GM18508 (cell line): ENCODE measurements at regions not wholly inside any gene's neighbourhood (a gene's known extent, or its start where the extent isn't known, plus 50 kb on each side); places are given as distances from the start of the nearest gene placed in this dataset.
"Not testable (repeated sequence)": the region's sequence is repeated elsewhere in the genome, so short reads cannot be mapped to it uniquely, and the experiment has no call there.

Source experiments
- ATAC-seq: cut with Tn5 transposase; IDR thresholded peaks from one replicate; pipeline ENCODE4 v1.9.1; 2021; ENCODE audit warnings: moderate number of reproducible peaks; ENCODE audit not compliant: insufficient read depth, unreplicated experiment

DNA sequence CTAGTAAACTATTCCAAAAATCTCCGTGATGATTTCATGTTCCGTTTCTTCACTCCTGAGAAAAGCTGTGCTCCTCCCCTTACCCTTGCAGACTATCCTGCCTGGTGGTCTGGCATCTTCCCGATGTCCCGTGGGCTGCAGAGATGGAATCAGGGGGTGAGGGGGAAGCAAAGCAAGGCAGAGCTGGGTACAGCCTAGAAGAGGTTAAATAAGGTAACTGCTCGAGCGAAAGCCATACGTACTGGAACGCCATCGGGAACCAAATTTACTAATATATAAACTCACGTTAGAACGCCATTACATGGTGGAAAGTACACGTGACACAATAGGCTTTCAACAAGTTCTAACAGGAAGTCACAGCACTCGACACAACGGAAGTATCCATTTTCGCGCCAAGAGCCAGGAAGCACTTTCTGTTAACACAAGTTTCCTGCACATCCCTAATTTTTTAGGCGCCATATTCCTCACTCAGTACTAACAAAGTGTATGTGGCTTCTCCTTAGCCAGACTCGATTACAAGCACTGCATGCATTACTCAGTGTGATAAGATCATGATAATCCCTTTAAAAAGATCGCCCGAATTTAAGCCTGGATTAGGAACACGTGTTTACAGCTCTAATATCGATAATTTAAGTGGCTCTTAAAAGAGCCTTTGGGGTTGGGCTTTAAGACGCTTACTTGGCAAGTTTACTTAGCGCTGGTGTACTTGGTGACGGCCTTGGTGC, 101.6 kb upstream of the PRSS16 start:
- no peak for ATAC-seq

DNA sequence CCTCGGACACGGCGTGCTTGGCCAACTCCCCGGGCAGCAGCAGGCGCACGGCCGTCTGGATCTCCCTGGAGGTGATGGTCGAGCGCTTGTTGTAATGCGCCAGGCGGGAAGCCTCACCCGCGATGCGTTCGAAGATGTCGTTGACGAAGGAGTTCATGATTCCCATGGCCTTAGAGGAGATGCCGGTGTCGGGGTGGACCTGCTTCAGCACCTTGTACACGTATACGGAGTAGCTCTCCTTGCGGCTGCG, 101.1 kb upstream of the PRSS16 start:
- not testable (repeated sequence) for ATAC-seq

DNA sequence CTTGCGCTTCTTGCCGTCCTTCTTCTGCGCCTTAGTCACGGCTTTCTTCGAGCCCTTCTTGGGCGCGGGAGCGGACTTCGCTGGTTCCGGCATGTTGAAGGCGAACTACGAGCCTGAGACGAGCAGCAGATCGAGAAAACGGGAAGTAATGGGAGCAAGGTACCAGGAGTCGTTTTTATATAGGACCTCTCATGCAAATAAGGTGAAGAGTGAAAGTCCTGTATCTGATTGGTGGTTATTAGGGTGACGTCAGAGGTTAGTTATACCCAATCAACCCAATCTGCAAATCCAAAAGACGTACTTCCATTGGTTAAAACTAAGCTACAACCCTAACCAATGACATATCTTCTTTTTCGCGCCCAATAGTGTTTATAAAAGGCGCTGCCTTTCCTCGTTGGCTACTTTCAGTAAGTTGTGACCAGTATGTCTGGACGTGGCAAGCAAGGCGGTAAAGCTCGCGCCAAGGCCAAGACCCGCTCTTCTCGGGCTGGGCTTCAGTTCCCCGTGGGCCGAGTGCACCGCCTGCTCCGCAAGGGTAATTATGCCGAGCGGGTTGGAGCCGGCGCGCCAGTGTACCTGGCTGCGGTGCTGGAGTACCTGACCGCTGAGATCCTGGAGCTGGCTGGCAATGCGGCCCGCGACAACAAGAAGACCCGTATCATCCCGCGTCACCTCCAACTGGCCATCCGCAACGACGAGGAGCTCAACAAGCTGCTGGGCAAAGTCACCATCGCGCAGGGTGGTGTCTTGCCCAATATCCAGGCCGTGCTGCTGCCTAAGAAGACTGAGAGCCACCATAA, 100.6 kb upstream of the PRSS16 start:
- ATAC-seq, result peak; percentile 75

DNA sequence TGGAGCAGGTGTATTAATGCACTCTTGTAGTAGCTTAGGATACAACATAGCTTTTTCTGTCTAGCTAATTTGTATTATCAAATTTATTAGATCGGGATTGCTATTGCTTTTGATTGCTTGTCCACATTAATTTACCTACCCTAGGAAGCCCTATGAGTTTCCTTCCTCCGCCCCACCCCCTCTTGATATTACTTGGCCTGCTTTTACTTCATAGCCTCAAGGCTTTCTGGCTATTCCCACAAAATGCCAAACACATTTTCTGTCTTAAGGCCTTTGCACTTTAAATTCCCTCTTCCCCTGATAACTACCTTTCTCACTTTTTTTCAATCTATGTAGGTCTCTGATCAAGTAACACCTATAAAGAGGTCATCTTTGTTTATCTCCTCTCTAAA, 99.1 kb upstream of the PRSS16 start:
- ATAC-seq, result no peak

- no peak for ATAC-seq
Measured at GRCh38 chr6:27149150-27149549, 98.4 kb upstream of the PRSS16 start.

GRCh38 chr6:27154696-27155095, 92.8 kb upstream of the PRSS16 start:
- no peak for ATAC-seq

GRCh38 chr6:27156874-27157458, 90.5 kb upstream of the PRSS16 start:
- ATAC-seq, result no peak

DNA sequence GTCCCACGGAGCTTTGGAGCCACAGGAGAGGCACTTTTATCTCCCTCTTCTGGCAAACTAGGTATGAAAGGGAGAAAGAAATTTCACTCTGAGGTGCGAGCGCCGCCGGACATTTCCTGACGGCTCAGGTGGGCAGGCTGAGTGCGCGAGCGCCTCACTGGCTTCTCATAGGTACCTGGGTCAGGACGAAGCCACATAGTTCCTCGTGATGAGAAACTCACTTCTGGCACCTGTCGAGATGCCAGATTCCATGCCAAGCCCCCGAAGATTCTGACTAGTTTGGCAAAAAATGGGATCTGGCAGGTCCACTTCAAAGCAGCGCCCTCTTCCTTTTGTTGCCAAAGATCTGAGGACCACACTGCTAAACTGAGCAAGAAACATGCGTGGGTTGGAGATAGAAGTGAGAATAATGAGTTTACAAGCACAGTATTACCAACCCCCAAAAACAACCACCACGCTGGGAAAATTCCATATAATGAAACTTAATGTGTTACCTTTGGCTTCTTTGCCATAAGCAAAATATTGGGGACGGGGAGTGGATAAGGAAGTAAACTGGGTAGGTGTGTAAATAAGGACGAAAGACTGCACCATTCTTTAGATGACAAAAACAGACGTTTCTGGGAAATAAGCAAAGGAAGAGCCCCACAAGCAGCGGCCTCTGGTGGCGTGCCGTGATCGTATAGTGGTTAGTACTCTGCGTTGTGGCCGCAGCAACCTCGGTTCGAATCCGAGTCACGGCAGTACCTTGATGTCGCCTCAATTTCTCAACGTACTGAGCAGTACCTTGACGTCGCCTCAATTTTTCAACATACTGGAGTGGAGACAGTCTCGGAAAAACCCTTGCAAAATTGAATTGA, 89.8 kb upstream of the PRSS16 start:
- ATAC-seq, result no peak

GRCh38 chr6:27158316-27158643, 89.2 kb upstream of the PRSS16 start:
- no peak for ATAC-seq

DNA sequence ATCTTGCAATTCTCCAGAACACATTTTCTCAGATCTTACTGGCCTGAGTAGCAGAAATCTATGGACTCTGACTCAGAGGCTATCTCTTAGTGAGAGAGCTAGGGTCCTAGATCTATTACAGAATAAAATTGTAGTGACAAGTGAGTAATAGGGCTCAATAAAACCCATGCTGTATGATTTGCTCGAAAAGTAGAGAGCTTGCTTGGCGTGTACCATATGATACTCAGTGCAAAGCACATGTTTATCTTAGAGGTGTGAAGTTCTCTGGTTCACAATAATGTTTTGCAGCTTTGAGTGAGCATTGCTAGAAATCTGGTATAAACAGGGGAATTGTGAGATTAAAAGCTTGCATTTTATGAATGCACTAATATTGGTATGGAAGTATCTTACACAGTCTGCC, 87.8 kb upstream of the PRSS16 start:
- ATAC-seq, result no peak

DNA sequence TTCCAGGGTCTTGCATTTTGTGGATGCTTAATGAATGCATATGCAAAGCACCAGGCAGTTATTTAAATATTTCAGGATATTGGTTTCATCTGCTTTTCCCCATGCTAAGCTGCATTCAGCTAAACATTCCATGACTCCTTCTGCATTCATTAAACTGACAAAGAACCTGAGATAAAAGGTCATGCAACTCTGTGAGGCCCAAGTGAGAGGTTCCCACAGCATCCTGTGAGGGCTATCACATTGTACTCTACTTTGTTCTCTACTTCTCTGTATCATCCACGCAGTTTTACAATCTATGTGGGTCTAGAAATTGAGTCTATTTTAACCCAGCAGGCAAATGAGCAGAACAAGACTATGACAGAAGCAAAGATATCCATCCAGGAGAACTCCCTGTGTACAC, 86.4 kb upstream of the PRSS16 start:
- ATAC-seq, result no peak

DNA sequence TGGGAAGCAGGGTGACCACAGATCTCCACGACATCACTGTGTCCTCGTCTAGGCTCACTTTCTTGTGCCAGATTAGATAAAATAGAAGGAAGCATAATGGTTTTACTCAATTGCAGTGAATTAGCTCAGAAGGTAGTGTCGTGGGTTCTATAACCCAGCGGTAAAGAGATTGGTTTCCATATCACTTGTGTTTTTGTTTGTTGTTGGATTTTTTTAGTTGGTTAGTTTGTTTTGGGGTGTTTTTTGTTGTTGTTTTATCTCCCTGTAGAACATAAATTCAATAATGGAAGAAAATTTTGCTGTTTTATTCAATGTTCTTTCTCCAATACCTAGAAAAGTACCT, 85.9 kb upstream of the PRSS16 start:
- ATAC-seq, result no peak

- ATAC-seq, result no peak
Measured at GRCh38 chr6:27161946-27162603, 85.4 kb upstream of the PRSS16 start.

- ATAC-seq, result no peak
Measured at GRCh38 chr6:27163834-27164233, 83.7 kb upstream of the PRSS16 start.

DNA sequence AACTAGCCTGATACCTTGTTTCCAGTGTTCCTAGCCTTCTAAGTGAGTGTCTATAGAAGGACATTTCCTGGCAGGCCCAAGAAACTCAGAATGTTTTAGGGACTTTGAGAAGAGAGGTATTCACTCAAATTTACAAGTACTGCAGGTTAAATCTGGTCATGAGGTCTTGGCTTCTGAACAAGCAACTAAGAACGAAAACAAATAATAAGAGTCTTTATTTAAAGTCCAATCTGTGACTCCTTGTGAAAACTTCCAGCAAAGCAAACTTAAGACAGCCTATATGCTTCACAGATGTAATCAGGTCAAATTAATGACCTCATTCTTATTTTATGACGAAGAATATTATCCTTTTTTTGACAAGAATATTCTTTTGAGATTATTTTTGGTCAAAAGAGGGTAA, 79.4 kb upstream of the PRSS16 start:
- ATAC-seq, result no peak

- ATAC-seq, result no peak
Measured at GRCh38 chr6:27168586-27169443, 78.7 kb upstream of the PRSS16 start.

DNA sequence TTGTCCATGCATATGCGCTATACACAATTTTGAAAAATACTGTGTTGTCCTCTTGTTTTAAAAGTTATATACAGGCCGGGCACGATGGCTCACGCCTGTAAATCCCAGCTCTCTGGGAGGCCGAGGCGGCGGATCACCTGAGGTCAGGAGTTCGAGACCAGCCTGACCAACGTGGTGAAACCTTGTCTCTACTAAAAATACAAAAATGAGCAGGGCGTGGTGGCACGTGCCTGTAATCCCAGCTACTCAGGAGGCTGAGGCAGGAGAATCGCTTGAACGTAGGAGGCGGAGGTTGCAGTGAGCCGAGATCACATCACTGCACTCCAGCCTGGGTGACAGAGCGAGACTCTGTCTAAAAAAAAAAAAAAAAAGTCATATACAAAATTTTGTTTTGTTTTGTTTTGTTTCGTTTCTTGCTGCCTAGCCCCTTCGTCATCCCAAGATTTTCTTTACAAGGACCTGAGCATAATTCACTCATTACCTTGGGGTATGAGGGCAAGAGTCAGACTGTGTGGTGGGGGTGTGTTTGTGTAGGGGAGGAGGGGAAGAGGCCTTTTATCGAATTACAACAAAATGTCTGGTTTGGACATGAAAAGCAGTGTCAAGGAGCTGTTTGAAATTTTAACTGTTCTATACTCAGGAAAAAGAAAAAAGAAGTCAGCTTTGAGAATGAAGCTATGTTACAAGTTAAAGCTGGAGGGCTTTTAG, 74.8 kb upstream of the PRSS16 start:
- not testable (repeated sequence) for ATAC-seq

DNA sequence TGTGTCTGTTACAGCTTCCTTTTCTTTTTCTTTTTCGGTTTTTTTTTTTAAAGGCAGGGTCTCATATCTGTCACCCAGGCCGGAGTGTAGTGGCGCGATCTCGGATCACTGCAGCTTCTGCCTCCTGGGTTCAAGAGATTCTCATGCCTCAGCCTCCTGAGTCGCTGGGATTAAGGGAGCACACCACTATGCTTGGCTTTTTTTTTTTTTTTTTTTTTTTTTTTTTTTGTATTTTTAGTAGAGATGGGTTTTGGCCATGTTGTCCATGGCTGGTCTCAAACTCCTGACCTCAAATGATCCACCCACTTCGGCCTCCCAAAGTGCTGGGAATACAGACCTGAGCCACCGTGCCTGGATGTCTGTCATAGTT, 74.3 kb upstream of the PRSS16 start:
- ATAC-seq, result not testable (repeated sequence)

DNA sequence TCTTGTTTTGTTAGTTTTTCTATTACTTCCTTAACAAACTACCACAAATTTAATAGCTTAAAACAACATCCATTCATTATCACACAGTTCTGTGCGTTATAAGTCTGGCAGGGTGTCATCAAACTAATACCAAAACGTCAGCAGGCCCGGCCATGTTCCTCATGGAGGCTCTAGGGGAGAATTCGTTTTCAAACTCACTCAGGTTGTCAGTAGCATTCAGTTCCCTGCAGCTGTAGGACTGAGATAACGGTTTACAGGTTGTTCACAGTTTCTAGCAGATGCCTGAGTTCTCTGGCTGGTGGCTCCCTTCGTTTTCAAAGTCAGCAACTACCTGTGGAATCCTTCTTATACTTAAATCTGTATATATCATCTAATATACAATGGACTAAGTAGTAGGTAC, 72.5 kb upstream of the PRSS16 start:
- ATAC-seq, result no peak
